Loucy (cell line): ENCODE measurements at regions not wholly inside any gene's neighbourhood (a gene's known extent, or its start where the extent isn't known, plus 50 kb on each side); places are given as distances from the start of the nearest gene placed in this dataset.

Source experiments
- H2AFZ ChIP-seq: fragments of 200-600 bp; sonication (generic); 2 replicates; pipeline ENCODE4 v1.6.0; 2016; ENCODE audit warnings: antibody characterized with exemption, mild to moderate bottlenecking, low read length, moderate library complexity
- H3F3A ChIP-seq: fragments of 200-600 bp; 2 replicates; pipeline ENCODE4 v1.6.0; 2016; ENCODE audit warnings: antibody characterized with exemption, low read depth, mild to moderate bottlenecking
- H3K27me3 ChIP-seq: fragments of 200-600 bp; sonication (generic); 2 replicates; pipeline ENCODE4 v1.6.1; 2014; ENCODE audit warnings: low read length, mild to moderate bottlenecking; ENCODE audit not compliant: insufficient read depth, poor library complexity, severe bottlenecking
- H3K36me3 ChIP-seq: fragments of 200-600 bp; sonication (generic); 2 replicates; pipeline ENCODE4 v1.6.1; 2016; ENCODE audit warnings: low read length; ENCODE audit not compliant: insufficient read depth
- H3K4me1 ChIP-seq: fragments of 200-600 bp; sonication (generic); 2 replicates; pipeline ENCODE4 v1.5.1; 2014; ENCODE audit warnings: low read length, mild to moderate bottlenecking; ENCODE audit not compliant: insufficient read depth, poor library complexity, severe bottlenecking
- H3K4me2 ChIP-seq: fragments of 200-600 bp; sonication (generic); 2 replicates; pipeline ENCODE4 v1.6.0; 2014; ENCODE audit warnings: antibody characterized with exemption, low read length, low read depth, mild to moderate bottlenecking; ENCODE audit not compliant: poor library complexity, severe bottlenecking
- H3K4me3 ChIP-seq: fragments of 200-600 bp; sonication (generic); 2 replicates; pipeline ENCODE4 v1.5.1; 2014; ENCODE audit warnings: low read length, mild to moderate bottlenecking, mixed read lengths; ENCODE audit not compliant: poor library complexity, severe bottlenecking
- H3K79me2 ChIP-seq: fragments of 200-600 bp; sonication (generic); 2 replicates; pipeline ENCODE4 v1.6.1; 2014; ENCODE audit warnings: low read length; ENCODE audit not compliant: insufficient read depth
- H3K9ac ChIP-seq: fragments of 200-600 bp; sonication (generic); 2 replicates; pipeline ENCODE4 v1.6.0; 2014; ENCODE audit warnings: mild to moderate bottlenecking, low read depth, low read length, moderate library complexity; ENCODE audit not compliant: poor library complexity, severe bottlenecking
- H3K9me2 ChIP-seq: fragments of 200-600 bp; sonication (generic); replicated peaks from 2 replicates; pipeline ENCODE4 v1.6.1; 2016; ENCODE audit warnings: low read depth, low read length, mixed read lengths
- H3K9me3 ChIP-seq: fragments of 200-600 bp; sonication (generic); 2 replicates; pipeline ENCODE4 v1.6.1; 2014; ENCODE audit warnings: mild to moderate bottlenecking, antibody characterized with exemption, low read length, low read depth; ENCODE audit not compliant: insufficient read depth
- H4K20me1 ChIP-seq: fragments of 200-600 bp; sonication (generic); 2 replicates; pipeline ENCODE4 v1.6.0; 2014; ENCODE audit warnings: antibody characterized with exemption, low read length, mild to moderate bottlenecking; ENCODE audit not compliant: insufficient read depth, poor library complexity, severe bottlenecking
- EZH2phosphoT487 ChIP-seq: fragments of 200-600 bp; IDR thresholded peaks from 2 replicates; pipeline ENCODE4 v1.6.1; 2018; ENCODE audit warnings: antibody characterized with exemption, mild to moderate bottlenecking, moderate library complexity, borderline replicate concordance
- TF ChIP-seq, protein P1 (sequence below): fragments of 200-600 bp; sonication (generic); conservative IDR thresholded peaks from 2 replicates; pipeline ENCODE4 v1.5.1; 2014; ENCODE audit warnings: mild to moderate bottlenecking, antibody characterized with exemption, low read length

DNA sequence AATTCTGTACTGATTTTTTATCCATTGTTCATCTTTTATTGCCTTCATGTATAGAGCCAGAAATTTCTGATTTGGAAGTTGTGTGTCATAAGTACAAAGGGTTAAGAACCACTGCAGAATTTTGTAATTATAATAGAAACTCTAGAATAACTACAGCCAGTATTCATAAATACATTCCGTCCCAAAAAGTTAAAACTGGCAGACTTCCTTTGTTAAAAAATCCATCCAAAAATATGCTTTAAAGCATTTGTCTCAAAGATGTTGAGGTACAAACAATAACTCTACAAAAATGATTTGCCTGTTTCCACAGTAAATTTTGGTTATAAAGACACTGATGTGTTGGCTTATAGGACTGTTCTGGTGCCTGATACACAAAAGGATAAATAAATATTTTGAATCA, 436.6 kb downstream of the DTWD2 start:
- Histone ChIP-seq H3K4me1 (no peaks in the 10 kb centered on the region), H3K9me2 (no peaks in the 10 kb centered on the region), H3F3A (no peaks in the 10 kb centered on the region), H2AFZ (no peak overlapping the region), H3K4me3 (no peak overlapping the region), H4K20me1 (no peaks in the 10 kb centered on the region), H3K79me2 (no peaks in the 10 kb centered on the region), H3K27me3 (no peaks in the 10 kb centered on the region), H3K4me2 (no peak overlapping the region), H3K9me3 (no peaks in the 10 kb centered on the region), H3K9ac (no peak overlapping the region), H3K36me3 (no peaks in the 10 kb centered on the region)
- TF ChIP-seq, protein P1, sequence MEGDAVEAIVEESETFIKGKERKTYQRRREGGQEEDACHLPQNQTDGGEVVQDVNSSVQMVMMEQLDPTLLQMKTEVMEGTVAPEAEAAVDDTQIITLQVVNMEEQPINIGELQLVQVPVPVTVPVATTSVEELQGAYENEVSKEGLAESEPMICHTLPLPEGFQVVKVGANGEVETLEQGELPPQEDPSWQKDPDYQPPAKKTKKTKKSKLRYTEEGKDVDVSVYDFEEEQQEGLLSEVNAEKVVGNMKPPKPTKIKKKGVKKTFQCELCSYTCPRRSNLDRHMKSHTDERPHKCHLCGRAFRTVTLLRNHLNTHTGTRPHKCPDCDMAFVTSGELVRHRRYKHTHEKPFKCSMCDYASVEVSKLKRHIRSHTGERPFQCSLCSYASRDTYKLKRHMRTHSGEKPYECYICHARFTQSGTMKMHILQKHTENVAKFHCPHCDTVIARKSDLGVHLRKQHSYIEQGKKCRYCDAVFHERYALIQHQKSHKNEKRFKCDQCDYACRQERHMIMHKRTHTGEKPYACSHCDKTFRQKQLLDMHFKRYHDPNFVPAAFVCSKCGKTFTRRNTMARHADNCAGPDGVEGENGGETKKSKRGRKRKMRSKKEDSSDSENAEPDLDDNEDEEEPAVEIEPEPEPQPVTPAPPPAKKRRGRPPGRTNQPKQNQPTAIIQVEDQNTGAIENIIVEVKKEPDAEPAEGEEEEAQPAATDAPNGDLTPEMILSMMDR = no peak
- no peak for TF ChIP-seq EZH2phosphoT487

- Histone ChIP-seq H3K9ac (no peak overlapping the region), H3K36me3 (no peaks in the 10 kb centered on the region), H3K79me2 (no peaks in the 10 kb centered on the region), H3K4me1 (no peaks in the 10 kb centered on the region), H3K9me3 (no peaks in the 10 kb centered on the region), H3K9me2 (no peaks in the 10 kb centered on the region), H3F3A (no peaks in the 10 kb centered on the region), H3K27me3 (no peaks in the 10 kb centered on the region), H3K4me3 (no peak overlapping the region), H4K20me1 (no peaks in the 10 kb centered on the region), H2AFZ (no peak overlapping the region), H3K4me2 (no peak overlapping the region)
- no peak for TF ChIP-seq EZH2phosphoT487
- TF ChIP-seq, protein P1 = no peak
These were observed 437.3 kb downstream of the DTWD2 start for GRCh38 chr5:118551031-118551430.

GRCh38 chr5:118548761-118549720, 439.3 kb downstream of the DTWD2 start:
- Histone ChIP-seq H3K4me3 (no peak overlapping the region), H3K9me3 (no peaks in the 10 kb centered on the region), H3K36me3 (no peaks in the 10 kb centered on the region), H4K20me1 (no peaks in the 10 kb centered on the region), H3K9me2 (no peaks in the 10 kb centered on the region), H2AFZ (no peak overlapping the region), H3K4me1 (no peaks in the 10 kb centered on the region), H3K79me2 (no peaks in the 10 kb centered on the region), H3K27me3 (no peaks in the 10 kb centered on the region), H3K4me2 (no peak overlapping the region), H3K9ac (no peak overlapping the region), H3F3A (no peaks in the 10 kb centered on the region)
- TF ChIP-seq, protein P1 = no peak
- no peak for TF ChIP-seq EZH2phosphoT487
